ENCODE measurements at regions not wholly inside any gene's neighbourhood (a gene's known extent, or its start where the extent isn't known, plus 50 kb on each side); places are given as distances from the start of the nearest gene placed in this dataset.

GRCh38 chr2:18182861-18183260 is 304.4 kb downstream of the KCNS3 start:
- DNase-seq (ENCODE audit: low spot score), result no peak

GRCh38 chr2:18180912-18181311 is 302.4 kb downstream of the KCNS3 start:
- no peak for DNase-seq (ENCODE audit: low spot score)

DNA sequence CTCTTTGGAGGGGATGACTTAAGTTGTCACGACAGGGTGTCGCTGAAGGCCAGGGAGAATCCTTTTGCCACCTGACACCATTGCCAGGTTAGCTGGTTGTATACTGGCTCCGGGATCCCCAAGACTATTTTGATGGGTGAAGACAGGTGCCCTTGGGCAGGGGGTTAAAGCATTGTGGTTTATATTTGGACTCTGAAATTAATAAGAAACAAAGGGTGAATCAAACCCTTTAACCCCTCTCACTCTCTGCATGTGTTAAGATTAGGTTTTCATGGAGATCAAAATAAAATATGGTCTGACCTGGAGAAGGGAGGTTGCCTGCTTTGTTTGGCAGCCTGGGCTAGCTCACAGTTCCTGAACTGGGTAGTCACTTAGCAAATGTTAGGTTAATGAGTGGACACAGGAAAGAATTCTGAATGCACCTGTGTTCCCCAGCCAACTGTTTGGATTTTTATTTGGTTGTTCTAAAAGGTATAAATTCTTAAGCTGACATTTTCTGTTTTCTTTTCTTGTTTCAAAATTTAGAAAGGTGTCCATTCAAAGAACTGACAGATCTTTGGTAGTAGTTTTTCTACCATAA is 301.7 kb downstream of the KCNS3 start:
- no peak for DNase-seq (ENCODE audit: low spot score)

GRCh38 chr2:18178736-18179349 is 300.4 kb downstream of the KCNS3 start:
- DNase-seq (ENCODE audit: low spot score), result peak; percentile 39

DNA sequence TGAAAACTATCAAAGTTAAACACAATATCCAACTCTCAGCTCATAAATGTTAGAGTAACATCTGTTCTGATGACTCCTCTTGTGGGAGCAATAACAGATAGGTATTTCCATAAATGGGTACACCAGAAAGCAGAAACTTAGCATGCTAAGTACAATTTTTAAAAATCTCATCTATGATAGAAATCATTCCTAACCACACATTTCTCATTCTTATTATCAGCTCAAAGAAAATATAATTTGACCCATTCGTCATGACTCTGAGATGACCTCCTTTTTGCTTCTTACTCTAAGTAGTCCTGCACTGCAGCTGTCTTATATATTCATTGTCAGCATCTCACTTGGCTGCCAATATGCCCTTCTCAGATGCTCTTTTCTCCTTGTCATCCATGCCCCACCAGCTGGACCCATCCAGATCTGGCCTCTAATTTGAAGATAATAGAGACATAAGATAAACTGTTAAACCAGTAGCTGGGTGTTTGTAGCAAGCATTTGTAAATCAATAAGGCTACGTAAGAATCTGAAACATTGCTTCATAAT is 298.3 kb downstream of the KCNS3 start:
- no peak for DNase-seq (ENCODE audit: low spot score)

DNA sequence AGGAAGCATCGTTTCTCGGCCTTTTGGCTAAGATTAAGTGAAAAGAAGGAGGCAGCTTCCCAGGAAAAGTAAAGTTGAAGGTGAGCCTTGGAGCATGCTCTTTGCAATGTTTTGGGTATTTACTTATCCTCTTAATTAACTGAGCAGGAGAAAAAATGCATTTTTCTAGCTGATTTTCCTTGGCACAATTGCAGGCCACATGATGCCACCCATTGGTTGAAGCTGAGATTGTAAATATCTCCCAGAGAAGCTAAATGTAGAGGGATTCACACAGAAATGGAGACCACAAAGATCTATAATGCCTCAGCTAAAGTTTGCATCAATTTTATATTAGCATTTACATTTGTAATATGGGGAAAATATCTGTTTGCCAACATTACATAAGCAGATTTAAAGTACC is 294.1 kb downstream of the KCNS3 start:
- DNase-seq (ENCODE audit: low spot score), result no peak

DNA sequence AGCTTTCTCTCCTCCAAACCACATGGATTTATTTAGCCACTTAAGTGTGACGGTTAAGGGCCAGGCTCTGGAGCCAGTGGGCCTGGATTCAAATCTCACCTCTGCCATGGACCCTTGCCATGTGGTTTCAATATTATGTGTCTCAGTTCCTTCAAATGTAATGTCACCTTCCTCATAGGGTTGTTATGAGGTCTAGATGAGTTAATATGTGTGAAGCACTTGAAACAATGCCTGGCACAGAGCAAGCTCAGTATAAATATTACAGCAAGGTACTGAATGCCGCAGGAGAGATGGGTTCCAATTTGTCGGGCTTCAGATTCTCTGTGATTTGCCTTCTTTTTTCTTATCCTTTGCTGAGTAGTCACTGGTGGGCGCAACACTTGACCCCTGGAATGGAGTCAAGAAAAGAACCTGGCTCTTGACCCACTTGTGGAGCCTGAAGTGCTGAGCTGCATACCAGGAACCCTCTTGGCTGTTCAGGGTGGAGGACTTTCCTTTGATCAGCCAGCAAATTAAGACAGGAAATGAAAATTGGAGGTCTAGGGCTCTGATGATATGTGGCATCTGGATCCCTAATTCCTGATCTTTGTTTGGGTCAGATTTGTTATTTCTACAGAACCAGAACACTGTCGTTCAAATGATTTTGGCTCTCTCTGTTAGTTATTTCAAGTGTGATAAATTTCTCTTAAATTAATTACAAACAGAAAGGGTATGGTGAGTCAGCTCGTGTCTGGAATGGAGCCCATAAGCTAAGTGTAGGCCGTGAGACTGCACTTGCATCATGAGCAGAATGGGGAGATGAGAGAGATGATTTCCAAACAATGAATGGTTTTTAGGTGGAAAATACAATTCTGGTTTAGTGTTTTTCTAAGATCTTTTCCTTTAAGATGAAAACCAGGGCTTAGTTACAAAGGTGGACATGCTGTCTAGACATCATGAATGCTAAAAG is 293.0 kb downstream of the KCNS3 start:
- no peak for DNase-seq (ENCODE audit: low spot score)

GRCh38 chr2:18170642-18171041 is 292.2 kb downstream of the KCNS3 start:
- DNase-seq (ENCODE audit: low spot score), result no peak

DNA sequence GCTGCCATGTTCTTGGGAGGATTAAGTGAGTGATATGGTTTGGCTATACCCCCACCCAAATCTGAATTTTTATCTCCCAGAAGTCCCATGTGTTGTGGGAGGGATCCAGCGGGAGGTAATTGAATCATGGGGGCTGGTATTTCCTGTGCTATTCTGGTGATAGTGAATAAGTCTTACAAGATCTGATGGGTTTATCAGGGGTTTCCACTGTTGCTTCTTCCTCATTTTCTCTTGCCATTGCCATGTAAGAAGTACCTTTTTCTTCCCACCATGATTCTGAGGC is 291.4 kb downstream of the KCNS3 start:
- no peak for DNase-seq (ENCODE audit: low spot score)

GRCh38 chr2:18169121-18169892 is 290.8 kb downstream of the KCNS3 start:
- no peak for DNase-seq (ENCODE audit: low spot score)

GRCh38 chr2:18167871-18168270 is 289.4 kb downstream of the KCNS3 start:
- no peak for DNase-seq (ENCODE audit: low spot score)

DNA sequence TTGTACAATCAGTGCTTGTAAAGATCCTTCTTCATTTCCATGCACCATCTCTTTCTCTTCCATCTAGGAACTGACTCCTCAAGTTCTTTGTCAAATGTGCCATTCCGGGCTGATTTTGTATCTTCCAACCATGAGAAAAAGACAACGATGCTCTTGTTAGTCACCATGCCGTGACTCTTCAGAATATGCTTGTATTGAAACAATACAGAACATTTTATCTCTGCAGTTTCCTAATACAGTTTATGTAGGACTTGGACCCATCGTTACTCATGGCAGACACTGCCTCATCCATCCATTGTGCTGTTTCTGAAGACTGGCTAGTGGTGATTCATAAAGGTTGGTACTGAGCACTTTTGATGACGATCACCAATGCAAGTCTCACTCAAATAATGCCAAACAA is 283.2 kb downstream of the KCNS3 start:
- DNase-seq (ENCODE audit: low spot score), result no peak

GRCh38 chr2:18159896-18160295 is 281.4 kb downstream of the KCNS3 start:
- DNase-seq (ENCODE audit: low spot score), result no peak

DNA sequence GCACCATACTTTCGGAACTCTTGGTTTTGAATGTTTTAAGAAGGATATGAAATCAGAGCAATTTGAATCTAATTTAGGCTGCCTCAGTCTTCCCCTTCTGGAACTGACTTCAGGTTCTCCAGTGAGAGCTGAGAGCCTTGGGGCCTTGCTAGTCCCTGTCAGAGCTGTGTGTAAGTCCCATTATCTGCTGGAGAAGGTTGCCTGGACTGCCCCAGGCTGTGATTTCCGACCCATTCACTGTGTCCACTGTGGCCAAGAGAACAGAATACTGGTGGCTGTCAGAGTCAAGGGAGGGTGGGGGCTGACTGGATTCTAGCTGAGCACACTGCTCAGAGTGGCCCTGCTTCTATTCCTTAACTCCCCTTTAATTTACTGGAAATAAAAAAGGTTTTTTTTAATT is 278.0 kb downstream of the KCNS3 start:
- DNase-seq (ENCODE audit: low spot score), result no peak

GRCh38 chr2:18156002-18156401 is 277.5 kb downstream of the KCNS3 start:
- no peak for DNase-seq (ENCODE audit: low spot score)

- no peak for DNase-seq (ENCODE audit: low spot score)
Measured at GRCh38 chr2:18154812-18155211, 276.3 kb downstream of the KCNS3 start.

GRCh38 chr2:18154259-18154658 is 275.8 kb downstream of the KCNS3 start:
- DNase-seq (ENCODE audit: low spot score), result no peak

- DNase-seq (ENCODE audit: low spot score), result no peak
Measured at GRCh38 chr2:18153741-18154140, 275.3 kb downstream of the KCNS3 start.

DNA sequence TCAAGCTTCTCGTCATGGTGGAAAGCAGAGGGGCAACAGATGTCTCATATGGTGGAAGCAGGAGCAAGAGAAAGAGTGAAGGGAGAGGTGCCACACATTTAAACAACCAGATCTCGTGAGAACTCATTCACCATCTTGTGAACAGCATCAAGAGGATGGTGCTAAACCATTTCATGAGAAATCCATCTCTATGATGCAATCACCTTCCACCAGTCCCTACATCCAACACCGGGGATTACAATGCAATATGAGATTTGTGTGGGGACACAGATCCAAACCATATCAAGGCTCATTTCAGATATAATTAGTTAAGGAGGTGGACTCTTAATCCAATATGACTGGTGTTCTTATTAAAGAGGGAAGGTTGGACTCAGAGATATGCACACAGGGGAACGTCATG is 272.8 kb downstream of the KCNS3 start:
- no peak for DNase-seq (ENCODE audit: low spot score)

DNA sequence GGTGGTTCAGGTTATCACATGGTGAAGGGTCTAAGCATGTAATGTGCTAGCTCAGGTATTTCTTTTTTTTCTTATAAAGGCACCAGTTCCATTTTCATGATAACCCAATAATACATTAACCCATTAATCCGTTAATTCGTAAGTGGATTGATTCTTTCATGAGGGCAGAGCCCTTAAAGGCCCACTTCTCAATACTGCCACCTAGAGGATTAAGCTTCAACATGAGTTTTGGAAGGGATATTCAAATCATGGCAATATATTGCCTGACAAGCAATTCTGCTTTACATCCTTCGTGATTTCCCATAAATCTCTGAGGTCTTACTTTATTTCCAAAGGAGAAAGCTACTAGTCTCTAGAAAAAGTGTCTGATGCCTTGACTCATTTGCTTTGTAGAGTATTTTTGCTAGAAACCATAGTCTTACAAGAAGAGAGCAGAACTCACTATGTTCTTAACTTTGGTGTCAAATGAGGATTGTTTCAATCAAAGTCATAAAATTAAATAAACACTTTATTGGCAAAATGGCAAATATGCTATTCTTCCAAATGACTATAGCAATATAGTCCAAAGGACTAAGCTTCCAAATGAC is 271.3 kb downstream of the KCNS3 start:
- DNase-seq (ENCODE audit: low spot score), result peak; percentile 54

DNA sequence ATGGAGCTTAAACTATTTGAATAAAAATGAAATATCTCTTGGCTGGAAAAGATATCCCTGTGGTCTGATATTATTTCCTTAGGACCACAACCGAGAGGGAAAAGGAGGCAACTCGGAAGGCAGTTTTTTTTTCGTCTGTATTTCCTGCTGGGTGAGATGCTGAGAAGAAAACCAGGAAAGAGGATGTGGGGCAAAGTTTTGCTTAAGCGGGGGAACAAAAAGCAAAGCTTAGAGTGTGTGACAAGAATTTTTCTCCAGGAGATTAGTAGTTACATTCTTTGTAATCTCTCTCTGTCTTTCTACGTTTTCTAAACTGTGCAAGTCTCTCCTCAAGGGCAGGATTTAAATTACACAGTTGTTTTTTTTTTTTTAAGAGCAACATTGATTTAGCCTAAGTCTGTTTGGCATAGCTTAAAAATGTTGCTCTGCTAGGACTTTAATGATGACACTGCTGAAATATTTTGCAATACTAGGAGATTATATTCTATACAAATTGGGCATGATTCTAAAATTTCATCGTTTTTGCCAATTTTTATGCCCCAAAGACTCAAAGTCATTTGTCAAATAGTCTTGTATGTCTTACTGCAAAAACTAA is 258.5 kb downstream of the KCNS3 start:
- no peak for DNase-seq (ENCODE audit: low spot score)

GRCh38 chr2:18133310-18133709 is 254.8 kb downstream of the KCNS3 start:
- DNase-seq (ENCODE audit: low spot score), result no peak
